ENCODE measurements at regions not wholly inside any gene's neighbourhood (a gene's known extent, or its start where the extent isn't known, plus 50 kb on each side); places are given as distances from the start of the nearest gene placed in this dataset.

DNA sequence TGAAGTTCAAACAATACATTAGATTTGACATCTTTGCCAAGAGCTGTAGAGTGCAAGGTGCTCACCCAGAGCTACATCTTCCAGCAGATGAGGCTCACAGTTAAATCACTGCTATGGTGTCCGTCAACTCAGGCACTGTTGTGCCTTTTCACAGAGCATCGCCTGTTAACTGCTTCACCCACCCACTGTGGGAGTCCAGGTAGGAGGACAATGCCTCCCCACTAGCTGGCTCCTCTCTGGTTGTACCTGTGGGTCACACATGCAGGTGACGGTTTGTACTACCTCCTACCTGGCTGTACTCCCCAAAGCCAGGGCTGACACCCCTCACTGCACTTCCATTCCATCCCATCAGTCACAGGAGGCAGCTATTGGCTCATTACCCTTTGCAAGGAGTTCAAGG lies 84.6 kb upstream of the TOP3B start:
- no peak overlapping the region for H3K27ac ChIP-seq
- TF ChIP-seq EP300 (IDR thresholded peaks at IDR 0.05): no peak
- TF ChIP-seq POLR2A (IDR thresholded peaks at IDR 0.05): no peak
- no peak for TF ChIP-seq POLR2AphosphoS5 (IDR thresholded peaks at IDR 0.05)
- TF ChIP-seq, protein P1, sequence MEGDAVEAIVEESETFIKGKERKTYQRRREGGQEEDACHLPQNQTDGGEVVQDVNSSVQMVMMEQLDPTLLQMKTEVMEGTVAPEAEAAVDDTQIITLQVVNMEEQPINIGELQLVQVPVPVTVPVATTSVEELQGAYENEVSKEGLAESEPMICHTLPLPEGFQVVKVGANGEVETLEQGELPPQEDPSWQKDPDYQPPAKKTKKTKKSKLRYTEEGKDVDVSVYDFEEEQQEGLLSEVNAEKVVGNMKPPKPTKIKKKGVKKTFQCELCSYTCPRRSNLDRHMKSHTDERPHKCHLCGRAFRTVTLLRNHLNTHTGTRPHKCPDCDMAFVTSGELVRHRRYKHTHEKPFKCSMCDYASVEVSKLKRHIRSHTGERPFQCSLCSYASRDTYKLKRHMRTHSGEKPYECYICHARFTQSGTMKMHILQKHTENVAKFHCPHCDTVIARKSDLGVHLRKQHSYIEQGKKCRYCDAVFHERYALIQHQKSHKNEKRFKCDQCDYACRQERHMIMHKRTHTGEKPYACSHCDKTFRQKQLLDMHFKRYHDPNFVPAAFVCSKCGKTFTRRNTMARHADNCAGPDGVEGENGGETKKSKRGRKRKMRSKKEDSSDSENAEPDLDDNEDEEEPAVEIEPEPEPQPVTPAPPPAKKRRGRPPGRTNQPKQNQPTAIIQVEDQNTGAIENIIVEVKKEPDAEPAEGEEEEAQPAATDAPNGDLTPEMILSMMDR (IDR thresholded peaks at IDR 0.05): no peak
- H3K9me3 ChIP-seq: no peaks in the 10 kb centered on the region
- H3K36me3 ChIP-seq: no peaks in the 10 kb centered on the region
- peaks cover 18% of the 10 kb centered on the region for H3K27me3 ChIP-seq
- no peak overlapping the region for H3K4me3 ChIP-seq
- 78% methylated on average over 2 of the region's 3 CpGs; no CpG with 5 or more reads in 1 of the 2 donors for WGBS, 2 donors (ENCODE audit: low coverage in 1 of 2)
- ATAC-seq: no peak
- no peaks in the 10 kb centered on the region for H3K4me1 ChIP-seq

DNA sequence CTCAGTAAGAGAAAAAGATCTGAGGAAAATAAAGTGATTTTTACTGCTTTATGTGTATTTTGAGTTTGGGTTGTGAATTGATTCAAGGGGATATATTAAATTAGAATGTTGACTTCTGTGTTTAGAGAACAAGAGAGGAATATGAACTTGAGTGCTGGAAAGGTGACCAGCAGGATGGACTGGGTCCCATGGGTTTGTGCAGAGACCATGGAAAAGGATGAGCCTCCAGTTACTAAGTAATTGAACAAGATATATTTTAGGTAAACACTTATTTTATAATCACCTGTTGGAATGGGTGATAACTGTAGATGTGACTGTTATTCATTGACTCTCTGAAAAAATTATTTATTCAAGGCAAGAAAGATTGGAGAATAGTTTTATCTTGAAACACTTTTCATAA lies 82.0 kb upstream of the TOP3B start:
- no peak for ATAC-seq
- TF ChIP-seq, protein P1 (IDR thresholded peaks at IDR 0.05): no peak
- TF ChIP-seq POLR2AphosphoS5 (IDR thresholded peaks at IDR 0.05) (no peak), EP300 (IDR thresholded peaks at IDR 0.05) (no peak), POLR2A (IDR thresholded peaks at IDR 0.05) (no peak)
- no peak overlapping the region for H3K27ac ChIP-seq

DNA sequence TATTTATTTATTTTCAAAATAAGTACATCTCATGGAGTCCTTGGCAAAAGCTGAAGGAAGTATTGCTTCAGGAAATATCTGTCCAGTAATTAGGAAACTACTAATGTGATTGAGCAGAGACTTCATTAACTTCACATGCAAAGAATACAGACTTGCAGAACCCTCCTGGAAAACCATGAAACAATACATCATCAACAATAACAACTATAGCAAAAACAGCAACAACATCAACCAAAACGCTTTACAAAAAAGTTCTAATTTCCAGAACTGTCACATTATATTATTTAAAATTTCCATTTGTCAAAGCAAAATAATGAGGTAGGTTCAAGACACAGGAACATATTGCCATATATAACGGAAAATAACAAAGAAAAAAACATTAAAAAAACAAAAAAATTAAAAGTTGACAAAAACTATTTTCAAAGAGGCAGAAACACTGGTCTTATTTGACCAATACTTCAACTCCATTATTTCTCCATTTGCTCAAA lies 79.8 kb upstream of the TOP3B start:
- WGBS, 2 donors (ENCODE audit: low coverage in 1 of 2): 55 to 87% methylated on average over 2 of the region's 2 CpGs
- no peak for TF ChIP-seq POLR2A (IDR thresholded peaks at IDR 0.05)
- no peak for TF ChIP-seq EP300 (IDR thresholded peaks at IDR 0.05)
- TF ChIP-seq, protein P1 (IDR thresholded peaks at IDR 0.05): no peak
- TF ChIP-seq POLR2AphosphoS5 (IDR thresholded peaks at IDR 0.05): no peak

More for the DNA sequence above, 82.0 kb upstream of the TOP3B start:
- Histone ChIP-seq H3K36me3 (no peaks in the 10 kb centered on the region), H3K4me1 (peaks cover 0 to 9% (median 5%) of the 10 kb centered on the region in 3 donors), H3K9me3 (no peaks in the 10 kb centered on the region), H3K27me3 (peaks cover 20% of the 10 kb centered on the region), H3K4me3 (no peak overlapping the region)

DNA sequence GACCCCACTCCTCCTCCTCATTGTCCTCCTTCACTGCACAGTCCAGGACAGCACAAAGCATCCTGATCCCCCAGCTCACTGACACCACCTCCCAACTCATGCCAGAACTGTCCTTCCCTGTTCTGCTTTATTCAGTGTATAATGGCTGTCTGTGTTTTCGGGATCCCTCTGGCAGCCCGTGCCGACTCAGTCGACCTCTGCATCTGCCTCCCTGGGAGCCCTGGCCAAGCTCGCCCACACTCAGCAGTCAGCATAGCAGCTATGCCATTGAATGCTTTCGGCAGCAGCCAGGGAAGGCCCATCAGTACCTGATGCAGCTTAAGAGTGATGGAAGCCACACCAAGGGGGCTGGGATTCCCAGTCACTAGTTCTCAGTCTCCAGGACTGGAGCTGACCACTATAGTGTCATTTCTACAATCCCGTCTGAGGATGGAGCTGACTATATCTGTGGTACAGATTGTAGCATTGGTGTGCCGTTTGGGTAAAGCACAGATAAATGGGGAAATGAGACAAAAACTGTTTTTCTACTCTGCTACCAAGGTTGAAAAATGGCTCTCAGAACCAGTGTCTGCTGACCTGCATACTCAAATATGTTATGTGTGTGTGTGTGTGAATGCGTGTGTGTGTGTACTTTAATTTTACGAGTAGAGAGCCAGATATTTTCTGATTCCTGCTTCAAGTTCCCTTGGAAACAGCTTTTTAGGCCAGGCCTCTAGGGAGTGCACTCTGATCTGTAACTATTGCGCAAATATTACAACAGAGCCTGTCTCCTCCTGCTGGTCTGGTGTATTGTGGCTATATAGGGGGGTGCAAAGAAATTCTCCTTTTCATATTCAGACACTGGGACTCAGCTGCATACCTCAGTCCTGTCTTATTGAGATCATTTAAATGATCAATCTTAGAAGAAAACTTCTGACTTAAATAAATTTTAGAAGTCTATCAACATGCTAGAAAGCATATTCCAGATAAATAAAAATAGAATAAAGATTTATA lies 78.8 kb upstream of the TOP3B start:
- ATAC-seq: peak; percentile 97
- Histone ChIP-seq H3K27me3 (peaks cover 44% of the 10 kb centered on the region), H3K27ac (peak overlapping the region in 3 of 4 donors; percentile 62 to 75 (median 74)), H3K4me3 (no peak overlapping the region), H3K36me3 (no peaks in the 10 kb centered on the region), H3K4me1 (peaks cover 0 to 9% (median 5%) of the 10 kb centered on the region in 3 donors), H3K9me3 (no peaks in the 10 kb centered on the region)
- 24 to 34% methylated on average over 5 to 11 of the region's 11 CpGs for WGBS, 2 donors (ENCODE audit: low coverage in 1 of 2)
- TF ChIP-seq EP300 (IDR thresholded peaks at IDR 0.05) (no peak), POLR2AphosphoS5 (IDR thresholded peaks at IDR 0.05) (no peak), POLR2A (IDR thresholded peaks at IDR 0.05) (no peak)
- TF ChIP-seq, protein P1 (IDR thresholded peaks at IDR 0.05): peak in 3 of 4 experiments; percentile 17 to 29 (median 20)

More for the DNA sequence above, 79.8 kb upstream of the TOP3B start:
- Histone ChIP-seq H3K27me3 (peaks cover 38% of the 10 kb centered on the region), H3K4me1 (peaks cover 0 to 9% (median 5%) of the 10 kb centered on the region in 3 donors), H3K4me3 (no peak overlapping the region), H3K9me3 (no peaks in the 10 kb centered on the region), H3K36me3 (no peaks in the 10 kb centered on the region), H3K27ac (no peak overlapping the region)
- no peak for ATAC-seq
